ENCODE measurements at regions not wholly inside any gene's neighbourhood (a gene's known extent, or its start where the extent isn't known, plus 50 kb on each side); places are given as distances from the start of the nearest gene placed in this dataset.

DNA sequence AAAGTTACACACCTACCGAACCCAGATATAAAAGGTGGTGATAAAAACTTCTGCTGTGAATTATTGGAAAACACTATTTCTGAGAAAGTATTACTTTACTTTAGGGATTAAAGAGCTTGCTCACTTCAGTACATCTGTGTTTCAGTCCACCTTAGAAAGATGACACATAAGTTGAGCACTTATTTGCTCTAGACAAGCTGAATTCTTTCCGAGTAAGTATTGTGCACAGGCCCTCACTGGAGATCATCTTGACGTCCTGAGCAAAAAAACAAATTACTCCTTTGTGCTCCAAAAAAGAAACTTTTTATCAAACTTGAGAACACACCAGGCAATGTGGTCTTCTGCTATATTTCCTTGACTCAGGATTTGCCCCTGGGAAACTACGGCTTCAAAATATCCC is 231.0 kb upstream of the GRAMD2B start:
- Histone ChIP-seq H3K4me1 (ENCODE audit: control insufficient read depth, insufficient read depth, low read length) (no peaks in the 10 kb centered on the region), H3K36me3 (ENCODE audit: control insufficient read depth in 2 of 2, insufficient read depth in 2 of 2, low read length in 1 of 2) (no peaks in the 10 kb centered on the region), H2AFZ (ENCODE audit: control insufficient read depth, low read depth, low read length) (no peak overlapping the region), H3K4me3 (no peak overlapping the region), H3K4me2 (ENCODE audit: control insufficient read depth, insufficient read depth) (no peak overlapping the region), H3K79me2 (ENCODE audit: control insufficient read depth, insufficient read depth, low read length) (no peaks in the 10 kb centered on the region), H4K20me1 (ENCODE audit: control insufficient read depth, insufficient read depth) (no peaks in the 10 kb centered on the region), H3K9me3 (replicated peaks; ENCODE audit: control insufficient read depth, insufficient read depth, low read length) (no peaks in the 10 kb centered on the region), H3K9ac (ENCODE audit: control insufficient read depth, insufficient read depth, low read length) (no peak overlapping the region), H3K27me3 (replicated peaks in 1 of 2; ENCODE audit: control insufficient read depth in 2 of 2, insufficient read depth in 2 of 2, low read length in 1 of 2) (no peaks in the 10 kb centered on the region), H3K27ac (ENCODE audit: control insufficient read depth, insufficient read depth) (no peak overlapping the region)
- FAIRE-seq (no peak), DNase-seq (ENCODE audit: low read depth, low spot score) (no peak), ATAC-seq (no peak)
- in situ Hi-C loops (cut with MboI) (no loop called here), intact Hi-C loops (cut with micrococcal nuclease; ENCODE audit: unreplicated experiment) (no loop called here)
- CTCF ChIA-PET = interaction anchor here (1.0 kb wide), 1 partner anchor 10 kb away, joined by 3 read pairs; no protein-coding TSS in a partner anchor
- POLR2A ChIA-PET = no interaction called here
- RAD21 ChIA-PET (ENCODE audit: unreplicated experiment) = no interaction called here
- SMC1A ChIA-PET (ENCODE audit: uncharacterized antibody, unreplicated experiment) = no interaction called here
- no TSS peak for BruUV-seq (replicated peaks)
- TF ChIP-seq TCF12 (IDR thresholded peaks at IDR 0.05; ENCODE audit: low read depth, low read length) (no peak), YBX1 (IDR thresholded peaks at IDR 0.05) (no peak), IRF4 (IDR thresholded peaks at IDR 0.05; ENCODE audit: low read depth, low read length) (no peak)
- WGBS (ENCODE audit: insufficient coverage, insufficient replicate concordance, low lambda C conversion rate, missing lambda C conversion rate) = 61% methylated on average over 4 of the region's 4 CpGs

DNA sequence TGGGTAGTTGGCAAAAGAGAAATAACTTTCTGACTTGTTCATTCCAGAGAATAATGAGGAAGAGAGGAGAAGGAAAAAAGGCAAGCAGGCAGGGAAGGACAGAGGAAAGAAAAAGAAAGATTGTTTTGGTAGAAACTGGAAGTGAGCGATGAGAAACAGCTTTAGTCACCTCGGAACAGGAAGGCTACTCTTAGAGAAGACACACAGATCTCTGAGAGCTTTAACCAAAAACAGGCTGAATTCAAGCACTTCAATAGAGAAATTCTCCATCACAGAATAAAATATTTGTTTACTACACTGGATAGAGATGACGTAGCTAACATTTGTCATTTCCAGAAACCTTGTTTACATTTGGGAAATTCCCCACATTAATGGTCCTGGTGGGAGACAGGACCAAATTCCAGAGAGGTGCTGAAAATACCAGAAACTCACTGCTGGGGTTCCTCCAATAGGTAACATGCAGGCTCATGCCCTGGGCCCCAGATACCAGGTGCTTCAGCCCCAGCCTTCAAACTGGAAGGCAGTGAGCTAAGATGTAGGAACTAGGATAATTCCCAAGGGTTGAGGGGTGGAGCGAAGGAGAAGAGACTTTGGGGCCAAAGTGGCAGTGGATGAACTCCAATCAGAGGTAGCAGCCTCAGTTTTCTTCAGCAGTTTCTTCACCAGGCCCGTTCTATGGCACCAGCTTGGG is 227.7 kb upstream of the GRAMD2B start:
- DNase-seq (ENCODE audit: low read depth, low spot score) (no peak), FAIRE-seq (no peak), ATAC-seq (no peak)
- intact Hi-C loops (cut with micrococcal nuclease; ENCODE audit: unreplicated experiment) = no loop called here
- Histone ChIP-seq H4K20me1 (ENCODE audit: control insufficient read depth, insufficient read depth) (no peaks in the 10 kb centered on the region), H2AFZ (ENCODE audit: control insufficient read depth, low read depth, low read length) (no peak overlapping the region), H3K4me3 (no peak overlapping the region), H3K4me1 (ENCODE audit: control insufficient read depth, insufficient read depth, low read length) (no peaks in the 10 kb centered on the region), H3K9ac (ENCODE audit: control insufficient read depth, insufficient read depth, low read length) (no peak overlapping the region), H3K27me3 (replicated peaks in 1 of 2; ENCODE audit: control insufficient read depth in 2 of 2, insufficient read depth in 2 of 2, low read length in 1 of 2) (no peaks in the 10 kb centered on the region), H3K4me2 (ENCODE audit: control insufficient read depth, insufficient read depth) (no peak overlapping the region), H3K79me2 (ENCODE audit: control insufficient read depth, insufficient read depth, low read length) (no peaks in the 10 kb centered on the region), H3K36me3 (ENCODE audit: control insufficient read depth in 2 of 2, insufficient read depth in 2 of 2, low read length in 1 of 2) (no peaks in the 10 kb centered on the region), H3K9me3 (replicated peaks; ENCODE audit: control insufficient read depth, insufficient read depth, low read length) (no peaks in the 10 kb centered on the region), H3K27ac (ENCODE audit: control insufficient read depth, insufficient read depth) (no peak overlapping the region)
- RAD21 ChIA-PET (ENCODE audit: unreplicated experiment) = no interaction called here
- TF ChIP-seq BMI1 (IDR thresholded peaks at IDR 0.05; ENCODE audit: borderline replicate concordance) (no peak), ASH2L (IDR thresholded peaks at IDR 0.05; ENCODE audit: borderline replicate concordance, low read depth) (no peak), IRF4 (IDR thresholded peaks at IDR 0.05; ENCODE audit: low read depth, low read length) (no peak), SP1 (IDR thresholded peaks at IDR 0.05; ENCODE audit: low read depth, low read length) (no peak), SRF (IDR thresholded peaks at IDR 0.05; ENCODE audit: low read depth in 2 of 2, low read length in 2 of 2) (no peak), PML (IDR thresholded peaks at IDR 0.05; ENCODE audit: low read length) (no peak)
- TF ChIP-seq, protein P1, sequence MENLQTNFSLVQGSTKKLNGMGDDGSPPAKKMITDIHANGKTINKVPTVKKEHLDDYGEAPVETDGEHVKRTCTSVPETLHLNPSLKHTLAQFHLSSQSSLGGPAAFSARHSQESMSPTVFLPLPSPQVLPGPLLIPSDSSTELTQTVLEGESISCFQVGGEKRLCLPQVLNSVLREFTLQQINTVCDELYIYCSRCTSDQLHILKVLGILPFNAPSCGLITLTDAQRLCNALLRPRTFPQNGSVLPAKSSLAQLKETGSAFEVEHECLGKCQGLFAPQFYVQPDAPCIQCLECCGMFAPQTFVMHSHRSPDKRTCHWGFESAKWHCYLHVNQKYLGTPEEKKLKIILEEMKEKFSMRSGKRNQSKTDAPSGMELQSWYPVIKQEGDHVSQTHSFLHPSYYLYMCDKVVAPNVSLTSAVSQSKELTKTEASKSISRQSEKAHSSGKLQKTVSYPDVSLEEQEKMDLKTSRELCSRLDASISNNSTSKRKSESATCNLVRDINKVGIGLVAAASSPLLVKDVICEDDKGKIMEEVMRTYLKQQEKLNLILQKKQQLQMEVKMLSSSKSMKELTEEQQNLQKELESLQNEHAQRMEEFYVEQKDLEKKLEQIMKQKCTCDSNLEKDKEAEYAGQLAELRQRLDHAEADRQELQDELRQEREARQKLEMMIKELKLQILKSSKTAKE (IDR thresholded peaks at IDR 0.05; ENCODE audit: low read depth, poor library complexity, severe bottlenecking) = no peak
- TF ChIP-seq, protein P2, sequence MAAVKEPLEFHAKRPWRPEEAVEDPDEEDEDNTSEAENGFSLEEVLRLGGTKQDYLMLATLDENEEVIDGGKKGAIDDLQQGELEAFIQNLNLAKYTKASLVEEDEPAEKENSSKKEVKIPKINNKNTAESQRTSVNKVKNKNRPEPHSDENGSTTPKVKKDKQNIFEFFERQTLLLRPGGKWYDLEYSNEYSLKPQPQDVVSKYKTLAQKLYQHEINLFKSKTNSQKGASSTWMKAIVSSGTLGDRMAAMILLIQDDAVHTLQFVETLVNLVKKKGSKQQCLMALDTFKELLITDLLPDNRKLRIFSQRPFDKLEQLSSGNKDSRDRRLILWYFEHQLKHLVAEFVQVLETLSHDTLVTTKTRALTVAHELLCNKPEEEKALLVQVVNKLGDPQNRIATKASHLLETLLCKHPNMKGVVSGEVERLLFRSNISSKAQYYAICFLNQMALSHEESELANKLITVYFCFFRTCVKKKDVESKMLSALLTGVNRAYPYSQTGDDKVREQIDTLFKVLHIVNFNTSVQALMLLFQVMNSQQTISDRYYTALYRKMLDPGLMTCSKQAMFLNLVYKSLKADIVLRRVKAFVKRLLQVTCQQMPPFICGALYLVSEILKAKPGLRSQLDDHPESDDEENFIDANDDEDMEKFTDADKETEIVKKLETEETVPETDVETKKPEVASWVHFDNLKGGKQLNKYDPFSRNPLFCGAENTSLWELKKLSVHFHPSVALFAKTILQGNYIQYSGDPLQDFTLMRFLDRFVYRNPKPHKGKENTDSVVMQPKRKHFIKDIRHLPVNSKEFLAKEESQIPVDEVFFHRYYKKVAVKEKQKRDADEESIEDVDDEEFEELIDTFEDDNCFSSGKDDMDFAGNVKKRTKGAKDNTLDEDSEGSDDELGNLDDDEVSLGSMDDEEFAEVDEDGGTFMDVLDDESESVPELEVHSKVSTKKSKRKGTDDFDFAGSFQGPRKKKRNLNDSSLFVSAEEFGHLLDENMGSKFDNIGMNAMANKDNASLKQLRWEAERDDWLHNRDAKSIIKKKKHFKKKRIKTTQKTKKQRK (IDR thresholded peaks at IDR 0.05; ENCODE audit: low read depth, low read length) = no peak
- POLR2A ChIA-PET = no interaction called here
- SMC1A ChIA-PET (ENCODE audit: uncharacterized antibody, unreplicated experiment) = no interaction called here
- in situ Hi-C loops (cut with MboI) = no loop called here
- 7% methylated on average over 5 of the region's 5 CpGs for WGBS (ENCODE audit: insufficient coverage, insufficient replicate concordance, low lambda C conversion rate, missing lambda C conversion rate)
- CTCF ChIA-PET = no interaction called here
- no TSS peak for BruUV-seq (replicated peaks)

All from GM12878 (cell line).